Retina (tissue), 1 donor: ENCODE measurements at regions not wholly inside any gene's neighbourhood (a gene's known extent, or its start where the extent isn't known, plus 50 kb on each side); places are given as distances from the start of the nearest gene placed in this dataset.

Experiments
- DNase-seq: peaks from one replicate; pipeline ENCODE4 v3.0.0-alpha.2; 2016

DNA sequence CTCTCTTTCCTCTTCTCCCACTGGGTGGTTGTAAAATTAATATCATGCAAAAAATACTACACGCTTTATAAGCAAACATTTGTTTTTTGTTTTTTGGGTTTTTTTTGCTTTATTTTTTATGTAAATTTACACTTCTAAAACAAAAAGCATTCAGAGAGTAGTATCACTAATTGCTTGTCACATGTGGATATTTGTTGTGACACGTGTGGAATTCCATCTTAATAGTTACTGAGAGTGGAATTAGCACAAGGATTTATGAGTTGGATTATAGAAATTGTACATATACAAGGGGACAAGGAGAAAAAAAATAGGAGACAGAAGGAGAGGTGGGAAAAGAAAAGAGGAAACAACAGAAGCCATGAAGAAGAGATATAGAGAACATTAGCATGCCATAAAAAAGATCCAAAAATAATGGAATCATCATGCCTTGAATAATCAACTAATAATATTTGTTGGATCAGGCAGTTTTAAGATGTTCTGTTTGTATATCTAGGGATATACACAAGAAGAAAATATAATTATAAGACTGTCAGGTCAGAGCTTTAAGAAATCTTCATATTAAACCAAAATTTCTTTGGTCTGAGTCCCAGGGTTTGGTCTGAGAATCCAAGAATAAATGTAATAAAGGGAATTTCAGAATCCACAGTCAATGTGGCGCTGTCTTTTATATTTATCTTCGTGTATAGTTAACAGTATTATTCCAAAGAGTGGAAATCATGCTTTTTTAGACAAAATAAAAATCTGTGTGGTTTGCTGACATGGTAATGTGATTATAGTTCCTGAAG, 98.5 kb upstream of the INTU start:
- no peak for DNase-seq

DNA sequence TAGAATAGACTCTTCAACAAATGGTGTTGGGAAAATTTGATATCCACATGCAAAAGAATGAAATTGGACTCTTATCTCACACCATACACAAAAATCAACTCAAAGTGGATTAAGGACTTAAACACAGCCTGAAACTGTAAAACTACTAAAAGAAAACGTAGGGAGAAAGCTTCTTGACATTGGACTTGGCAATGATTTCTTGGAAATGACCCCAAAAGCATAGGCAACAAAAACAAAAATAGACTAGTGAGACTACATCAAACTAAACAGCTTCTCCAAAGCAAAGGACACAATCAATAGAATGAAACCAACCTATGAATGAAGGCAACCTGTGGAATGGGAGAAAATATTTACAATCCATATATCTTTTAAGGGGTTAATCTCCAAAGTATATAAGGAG, 94.7 kb upstream of the INTU start:
- DNase-seq, result no peak

DNA sequence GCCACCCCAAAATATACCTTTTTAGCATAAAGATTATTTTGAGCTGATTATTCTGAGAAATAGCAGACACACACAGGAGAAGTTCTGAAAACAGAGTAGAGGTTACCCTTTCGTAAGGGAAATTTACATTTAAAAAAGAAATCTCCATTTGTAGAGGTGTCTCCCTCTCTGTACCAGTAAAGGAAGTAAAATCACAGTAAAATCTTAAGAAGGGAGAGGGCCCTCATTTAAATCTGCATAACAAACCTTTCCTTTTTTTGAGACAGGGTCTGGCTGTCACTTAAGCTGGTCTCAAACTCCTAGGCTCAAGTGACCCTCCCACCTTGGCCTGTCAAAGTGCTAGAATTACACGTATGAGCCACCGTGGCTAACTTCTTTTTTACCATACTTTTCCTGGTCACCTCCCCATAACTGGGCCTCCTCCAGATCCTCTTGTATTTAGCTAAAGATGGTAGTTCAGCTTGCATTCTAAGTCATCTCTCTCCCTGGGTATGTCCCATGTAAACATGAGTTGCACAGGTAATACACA, 92.2 kb upstream of the INTU start:
- DNase-seq, result no peak

DNA sequence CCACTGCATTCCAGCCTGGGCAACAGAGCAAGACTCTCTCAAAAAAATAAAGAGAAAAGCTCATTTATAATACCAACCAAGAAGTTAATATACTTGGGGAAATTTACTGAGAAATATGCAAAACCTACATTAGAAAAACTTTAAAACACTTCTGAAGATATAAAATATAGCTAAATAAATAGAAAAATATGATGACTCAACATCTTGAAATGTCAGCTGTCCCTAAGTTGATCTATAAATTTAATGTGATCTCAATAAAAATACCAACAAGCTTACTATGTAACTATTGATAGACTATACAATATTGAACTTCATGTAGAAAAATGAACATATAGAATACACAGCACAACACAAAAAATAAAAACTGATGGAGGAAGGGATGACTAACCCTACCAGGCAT, 87.5 kb upstream of the INTU start:
- no peak for DNase-seq

DNA sequence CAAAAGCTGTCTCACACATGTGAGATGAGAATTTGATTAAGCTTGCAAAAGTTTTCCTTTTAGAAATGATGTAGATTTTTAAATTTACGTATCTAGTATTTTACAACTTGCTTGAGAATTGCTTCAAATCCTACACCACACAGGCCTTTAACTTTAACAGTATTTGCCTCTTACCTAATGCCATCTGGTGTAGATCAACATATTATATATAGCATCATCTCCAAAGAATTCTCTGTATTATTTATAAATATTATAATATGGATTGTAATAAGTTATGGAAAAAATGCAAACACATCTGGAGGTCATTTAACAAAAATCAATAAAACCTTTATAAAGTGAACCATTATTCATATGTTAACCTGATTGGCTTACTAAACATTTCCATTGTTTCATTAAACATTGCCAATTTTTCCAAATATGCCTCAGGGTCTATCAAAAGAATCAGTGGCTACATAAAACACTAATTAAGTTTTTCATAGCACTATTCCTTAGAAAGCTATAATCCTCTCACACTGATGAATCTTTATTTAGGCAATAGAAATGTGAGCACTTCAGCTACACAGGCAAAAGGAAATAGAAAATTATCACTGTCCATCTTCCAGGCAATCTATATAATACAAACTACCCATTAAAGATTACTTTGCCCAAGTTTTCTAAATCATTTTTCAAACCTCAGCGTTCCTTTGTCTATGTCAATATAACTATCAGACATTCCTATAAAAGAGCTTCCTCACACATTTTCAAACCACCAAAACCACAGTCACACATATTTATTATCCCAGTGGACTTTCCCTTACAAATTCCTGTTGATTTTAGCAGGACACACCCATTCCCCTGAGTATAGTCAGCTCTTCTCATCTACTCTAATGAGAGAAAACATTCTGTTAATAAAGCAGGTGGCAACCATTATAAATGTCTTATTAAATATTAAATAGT, 83.5 kb upstream of the INTU start:
- no peak for DNase-seq

DNA sequence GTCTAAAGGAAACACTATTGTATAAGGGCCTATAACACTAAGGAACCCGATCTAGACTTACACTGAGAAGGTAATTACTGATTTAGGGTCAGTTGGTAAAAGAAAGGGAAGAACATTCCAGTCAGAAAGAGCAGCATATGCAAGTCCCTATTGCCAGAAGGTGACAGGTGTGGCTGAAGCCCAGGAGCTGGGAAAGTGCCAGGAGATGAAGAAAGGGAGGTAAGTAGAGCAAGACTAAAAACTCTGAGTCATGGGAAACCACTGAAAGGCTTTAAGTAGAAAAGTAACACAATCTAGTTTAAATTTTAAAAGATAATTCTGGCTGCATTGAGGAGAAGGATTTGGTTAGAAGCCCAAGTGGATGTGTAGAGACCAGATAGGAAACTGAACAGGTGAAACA, 77.7 kb upstream of the INTU start:
- no peak for DNase-seq

DNA sequence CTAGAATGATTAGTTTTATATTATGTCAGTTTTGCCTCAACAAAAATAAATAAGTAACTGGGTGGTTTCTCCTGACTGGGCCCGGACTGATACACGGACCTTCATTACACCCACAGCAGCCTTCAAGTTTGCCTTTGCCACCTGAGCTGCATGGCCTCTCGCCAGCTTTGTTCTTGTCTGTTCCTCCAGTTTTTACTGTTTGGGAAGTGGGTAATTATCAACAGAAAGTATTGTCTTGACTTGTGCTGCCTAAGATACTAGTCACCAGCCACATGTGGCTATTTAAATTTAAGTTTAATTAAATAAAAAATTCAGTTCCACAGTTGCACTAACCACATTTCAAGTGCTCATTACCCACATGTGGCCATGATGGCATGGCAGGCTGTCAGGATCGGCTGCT, 74.7 kb upstream of the INTU start:
- DNase-seq, result no peak

DNA sequence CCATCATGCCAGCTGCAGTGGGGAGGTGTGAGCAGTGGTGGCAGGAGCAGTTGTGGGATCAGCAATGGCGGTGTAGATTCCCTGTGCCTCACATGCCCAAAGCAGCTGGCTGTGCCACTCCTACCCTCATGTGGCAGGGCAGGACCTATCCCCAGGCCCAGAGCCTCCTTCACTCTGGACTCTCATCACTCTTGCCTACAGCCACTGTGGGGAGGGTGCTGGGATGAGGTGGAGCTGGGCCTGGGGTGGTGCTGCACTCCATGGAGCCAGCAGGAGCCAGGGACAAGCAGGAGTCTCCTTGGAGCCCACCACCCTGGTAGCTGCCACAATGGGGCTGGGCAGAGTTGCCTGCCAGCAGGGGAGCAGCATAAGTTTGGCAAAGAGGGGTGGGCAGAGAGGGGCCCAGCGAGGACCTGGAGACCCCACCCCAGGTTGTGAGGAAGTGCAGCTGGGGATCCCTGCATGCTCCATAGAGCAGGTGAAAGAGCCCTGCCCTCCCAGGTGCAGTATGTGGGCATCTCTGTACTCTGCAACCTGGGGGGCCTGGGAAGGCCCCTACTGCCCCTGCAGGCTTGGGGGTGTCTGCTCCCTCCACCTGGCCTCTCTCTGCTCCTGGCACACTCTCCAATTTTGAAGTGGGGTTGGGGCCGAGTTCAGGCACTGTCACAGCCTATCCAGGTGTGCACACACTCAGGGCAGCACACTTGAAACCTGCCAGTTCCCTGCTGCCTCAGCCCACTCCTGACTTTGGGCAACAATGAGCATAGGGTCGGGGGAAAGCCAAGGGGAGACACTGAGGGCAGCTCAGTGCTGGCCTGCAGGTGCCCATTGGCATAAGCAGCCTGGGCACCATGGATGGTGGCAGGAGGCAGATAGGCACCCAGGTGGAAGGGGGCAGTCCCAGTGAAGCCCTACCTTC, 74.0 kb upstream of the INTU start:
- no peak for DNase-seq

DNA sequence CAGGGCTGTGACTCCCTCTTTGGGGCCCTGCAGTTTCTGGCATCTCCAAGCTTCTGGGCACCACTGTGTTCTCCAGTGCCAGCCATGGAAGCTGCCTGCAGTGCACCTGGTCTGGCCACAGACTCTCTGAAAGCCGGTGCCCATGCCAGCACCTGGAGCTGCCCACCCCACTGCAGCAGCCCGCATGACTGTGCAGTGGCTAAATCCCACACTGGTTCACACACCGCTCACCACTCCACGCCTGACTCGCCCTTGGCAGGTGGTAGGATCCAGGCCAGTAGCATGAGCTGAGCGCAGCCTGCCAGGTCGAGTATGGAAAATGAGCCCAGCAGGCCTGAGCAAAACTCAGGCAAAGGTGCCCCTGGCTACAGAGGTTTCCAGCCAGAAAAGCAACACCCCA, 72.8 kb upstream of the INTU start:
- no peak for DNase-seq

DNA sequence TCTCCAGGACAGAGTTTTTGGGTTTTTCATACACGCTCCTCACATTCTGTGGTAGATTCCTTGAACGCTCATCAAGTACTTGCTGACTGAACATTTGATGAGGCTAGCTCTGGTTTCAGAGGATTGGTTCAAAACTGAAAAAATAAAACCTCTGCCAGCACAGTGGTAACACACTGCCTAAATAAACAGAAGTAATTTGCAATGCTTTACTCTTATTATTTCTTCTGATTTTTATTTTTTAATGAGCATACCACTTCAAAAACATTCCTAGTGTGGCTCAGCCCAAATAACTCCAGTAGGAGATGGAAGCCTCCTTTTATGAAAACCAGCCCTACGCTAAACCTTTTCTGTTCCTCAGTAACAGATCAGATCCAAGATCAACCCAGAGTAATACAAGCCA, 72.0 kb upstream of the INTU start:
- no peak for DNase-seq

DNA sequence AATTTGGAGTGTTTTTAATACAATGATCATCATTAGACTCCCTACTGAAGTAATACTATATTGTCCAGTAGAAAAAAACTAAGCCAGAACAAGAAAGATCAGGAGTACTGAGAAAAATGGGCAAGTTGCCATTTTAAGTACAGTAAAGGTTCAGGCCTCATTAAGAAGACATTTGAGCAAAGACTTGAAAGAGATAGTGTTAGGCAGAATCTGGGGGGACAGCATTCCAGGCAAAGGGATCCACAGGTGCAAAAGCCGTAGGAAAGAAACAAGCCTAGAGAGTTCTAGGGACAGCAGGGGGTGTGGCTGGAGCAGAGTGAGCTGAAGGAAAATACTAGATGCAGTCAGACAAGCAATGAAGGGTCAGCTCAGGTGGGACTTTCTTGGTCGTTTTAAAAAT, 58.1 kb upstream of the INTU start:
- DNase-seq, result no peak

DNA sequence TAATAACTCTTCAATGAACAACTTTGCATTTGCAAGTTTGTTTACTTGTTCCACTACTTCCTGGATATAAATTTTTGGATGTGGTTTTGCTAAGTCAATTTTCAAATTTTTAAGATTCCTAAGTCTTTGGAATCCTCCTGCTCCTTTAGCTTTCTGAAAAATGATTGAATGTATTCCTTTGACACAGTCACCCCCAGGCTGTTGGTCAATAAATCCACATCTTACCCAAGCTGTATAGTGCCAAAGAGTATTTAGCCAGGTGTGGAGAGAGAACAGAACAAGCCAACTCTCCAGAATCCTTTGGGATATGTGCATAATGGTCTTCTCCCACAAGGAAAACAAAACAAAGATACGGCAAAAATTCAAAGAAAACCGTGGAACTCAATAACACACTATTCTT, 56.9 kb upstream of the INTU start:
- no peak for DNase-seq

DNA sequence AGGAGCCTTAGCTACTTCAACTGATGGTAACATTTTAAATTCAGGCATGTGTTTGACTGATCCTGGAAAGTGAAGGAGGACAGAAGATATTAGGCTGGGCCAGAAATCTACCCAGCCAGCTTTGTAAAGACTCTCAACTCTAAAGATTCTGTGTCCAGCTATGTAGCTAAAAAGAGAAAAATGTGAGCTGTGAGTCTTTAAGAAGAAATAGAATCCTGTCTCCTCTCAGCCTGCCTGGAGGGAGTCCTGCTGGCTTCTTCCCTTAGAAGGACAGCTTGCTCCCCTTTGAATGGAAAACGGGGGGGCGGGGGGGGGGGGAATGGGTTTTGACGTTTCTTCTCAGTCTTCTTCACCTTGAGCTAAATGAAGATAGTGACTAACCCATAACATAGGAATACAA, 54.3 kb upstream of the INTU start:
- DNase-seq, result no peak

DNA sequence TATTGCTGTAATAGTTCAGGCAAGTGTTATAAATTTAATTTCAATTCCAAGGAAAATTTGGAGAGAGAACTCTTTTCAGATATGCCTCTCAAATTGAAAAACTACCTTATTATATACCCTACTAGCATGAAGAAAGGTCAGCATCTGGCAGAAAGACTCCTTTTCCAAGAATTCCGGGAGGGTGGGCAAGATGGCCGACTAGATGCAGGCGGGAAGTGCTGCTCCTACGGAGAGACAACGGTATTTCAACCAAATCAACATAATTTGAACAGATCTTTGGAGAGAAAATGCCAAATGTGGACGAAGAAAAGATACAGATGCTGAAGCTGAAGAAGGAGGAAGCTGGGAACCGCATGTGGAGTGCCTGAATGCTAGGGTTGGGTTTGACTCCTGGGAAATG, 53.8 kb upstream of the INTU start:
- DNase-seq, result no peak

DNA sequence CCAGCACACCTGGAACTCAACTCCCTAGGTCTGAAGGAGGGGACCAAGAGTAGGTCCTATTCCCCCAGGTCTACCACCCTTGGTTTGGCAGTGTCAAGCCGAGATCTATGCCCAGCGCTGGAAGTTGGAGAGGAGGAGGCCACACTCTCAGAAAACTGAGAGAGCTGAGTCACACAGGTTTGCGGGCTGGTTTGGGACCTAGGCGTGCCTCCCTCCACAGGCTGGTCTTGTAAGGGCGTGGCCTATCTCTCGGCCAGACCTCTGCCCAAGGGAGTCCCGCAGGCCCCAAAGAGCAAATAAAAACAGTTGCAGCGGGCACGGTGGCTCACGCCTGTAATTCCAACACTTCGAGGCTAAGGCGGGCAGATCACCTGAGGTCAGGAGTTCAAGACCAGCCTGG, 52.9 kb upstream of the INTU start:
- DNase-seq, result no peak

DNA sequence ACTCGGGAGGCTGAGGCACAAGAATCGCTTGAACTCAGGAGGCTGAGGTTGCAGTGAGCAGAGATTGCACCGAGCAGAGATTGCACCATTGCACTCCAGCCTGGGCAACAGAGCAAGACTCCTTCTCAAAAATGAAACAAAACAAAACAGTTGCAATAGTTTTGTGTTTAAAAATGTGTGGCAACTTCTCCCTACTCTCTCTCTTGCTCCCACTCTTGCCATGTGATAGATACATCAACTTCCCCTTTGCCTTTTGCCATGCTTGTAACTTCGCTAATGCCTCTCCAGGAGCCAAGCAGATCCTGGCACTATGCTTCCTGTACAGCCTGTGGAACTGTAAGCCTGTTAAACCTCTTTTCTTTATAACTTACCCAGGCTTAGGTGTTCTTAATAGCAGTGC, 52.5 kb upstream of the INTU start:
- DNase-seq, result no peak

DNA sequence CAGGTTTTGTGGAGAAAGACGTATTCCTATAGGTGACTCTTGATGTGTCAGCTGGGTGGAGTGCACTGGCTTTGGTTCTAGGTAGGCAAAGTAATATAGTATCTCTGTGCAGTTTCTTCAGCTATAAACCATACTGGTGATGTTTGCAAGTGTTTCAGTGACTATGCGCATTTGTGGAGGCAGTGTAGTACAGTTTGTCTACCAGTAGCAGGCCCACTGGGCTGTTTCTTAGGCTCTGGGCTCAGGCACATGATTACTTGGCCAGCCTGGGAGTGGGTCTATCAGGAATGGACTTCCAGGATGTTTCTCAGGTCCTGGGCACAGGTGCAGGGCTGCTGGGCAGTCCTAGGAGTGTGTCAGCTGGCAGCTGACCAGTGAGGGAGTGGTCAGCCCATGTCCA, 51.9 kb upstream of the INTU start:
- no peak for DNase-seq
